Spleen (tissue), 11 donors: ENCODE measurements at regions not wholly inside any gene's neighbourhood (a gene's known extent, or its start where the extent isn't known, plus 50 kb on each side); places are given as distances from the start of the nearest gene placed in this dataset.

ENCODE experiments used
- DNase-seq: peaks from one replicate; pipeline ENCODE4 v3.0.0-alpha.2; 2020
- H3K27ac ChIP-seq, 8 donors: fragments of 200-600 bp; sonication (generic) in 7 of 8; 1 replicate in 4 of 8; 2 replicates in 4 of 8; pipeline versions ENCODE4 v1.5.0 to v1.8.0; 2016 to 2021; ENCODE audit warnings: inconsistent platforms in 4 of 8, mild to moderate bottlenecking in 4 of 8, moderate library complexity in 1 of 8
- H3K27me3 ChIP-seq, 7 donors: fragments of 200-600 bp; sonication (generic) in 6 of 7; replicated peaks in 1 of 7; 1 replicate in 4 of 7; 2 replicates in 3 of 7; pipeline versions ENCODE4 v1.5.0 to v1.8.0; 2016 to 2021; ENCODE audit warnings: inconsistent platforms in 3 of 7, mild to moderate bottlenecking in 1 of 7
- H3K36me3 ChIP-seq, 6 donors: fragments of 200-600 bp; sonication (generic) in 5 of 6; 1 replicate in 4 of 6; 2 replicates in 2 of 6; pipeline versions ENCODE4 v1.5.0 to v1.8.0; 2016 to 2021; ENCODE audit warnings: inconsistent platforms in 2 of 6
- H3K4me1 ChIP-seq, 6 donors: fragments of 200-600 bp; sonication (generic) in 5 of 6; 1 replicate in 3 of 6; 2 replicates in 3 of 6; pipeline versions ENCODE4 v1.5.0 to v1.8.0; 2016 to 2021; ENCODE audit warnings: inconsistent platforms in 3 of 6
- H3K4me3 ChIP-seq, 8 donors: fragments of 200-600 bp; sonication (generic) in 7 of 8; 1 replicate in 4 of 8; 2 replicates in 4 of 8; pipeline versions ENCODE4 v1.5.0 to v1.8.0; 2016 to 2021; ENCODE audit warnings: inconsistent platforms in 4 of 8, mild to moderate bottlenecking in 4 of 8, moderate library complexity in 2 of 8
- H3K9me3 ChIP-seq, 8 donors: fragments of 200-600 bp; sonication (generic) in 7 of 8; 1 replicate in 4 of 8; 2 replicates in 4 of 8; pipeline versions ENCODE4 v1.5.0 to v1.8.0; 2016 to 2021; ENCODE audit warnings: inconsistent platforms in 4 of 8
- CTCF ChIP-seq, 11 experiments: fragments of 200-600 bp in 7 of 11; fragments of 450-650 bp in 4 of 11; sonication (generic) in 4 of 11; IDR thresholded peaks in 8 of 11; conservative IDR thresholded peaks in 3 of 11; 1 replicate in 7 of 11; 2 replicates in 4 of 11; pipeline versions ENCODE4 v1.4.0 to v1.8.0; 2016 to 2021; ENCODE audit warnings: antibody characterized with exemption in 11 of 11, inconsistent platforms in 4 of 11, mild to moderate bottlenecking in 1 of 11
- POLR2A ChIP-seq, 3 donors: fragments of 450-650 bp; IDR thresholded peaks; one replicate each; pipeline ENCODE4 v1.5.1; 2017; ENCODE audit warnings: antibody characterized with exemption in 3 of 3, mild to moderate bottlenecking in 1 of 3
- POLR2AphosphoS5 ChIP-seq, 3 donors: sonication (generic); formaldehyde crosslinking; IDR thresholded peaks; one replicate each; pipeline ENCODE4 v1.5.1; 2017; ENCODE audit warnings: antibody characterized with exemption in 3 of 3
- WGBS, 5 donors: extraction: QIAGEN DNeasy Blood & Tissue Kit in 3 of 5; methylation state at CpG; one replicate each; pipeline versions ENCODE4 v1.1.5 to v1.1.7; 2013 to 2018; 5-methylcytosine and 5-hydroxymethylcytosine counted together
- intact Hi-C: fragments of 100-400 bp; cut with DNase I; formaldehyde crosslinking; loops from one replicate; pipeline ENCODE4 v1.15.0; 2023; ENCODE audit warnings: low total_unique reads
- donor health status: healthy with polysubstance abuse.
- donor health status: DM: no; HTN: no; CAD: no; lungs with moderate emphysema.
- donor health status: DM: no; HTN: no; CAD: no.
- donor health status: Bipolar disorder and iron deficiency.
- donor health status: healthy.
- donor health status: DM: no; HTN: no; CAD: no.
- donor health status: DM: yes; HTN: yes; CAD: no.

DNA sequence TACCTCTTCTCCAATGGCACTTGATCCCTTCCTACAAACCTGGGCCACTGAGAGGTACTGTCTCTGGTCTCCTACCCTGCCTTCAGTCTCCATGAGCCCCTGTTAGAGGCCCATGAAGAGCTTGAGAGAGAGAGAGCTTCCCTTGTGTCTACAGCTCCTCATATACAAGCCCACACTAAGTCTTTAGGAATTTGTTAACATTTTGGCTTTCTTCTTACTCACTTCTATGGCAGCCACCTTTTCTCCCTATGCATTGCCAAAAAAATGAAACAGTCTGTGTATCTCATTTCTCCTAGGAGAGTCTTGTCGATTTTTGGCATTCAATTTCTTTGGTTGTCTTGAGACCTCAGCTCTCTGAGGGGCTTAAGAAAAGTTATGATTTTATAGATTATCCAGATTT is 90.9 kb upstream of the LNX1 start:
- H3K9me3 ChIP-seq, result peaks cover 0 to 5% (median 0%) of the 10 kb centered on the region in 8 donors
- H3K36me3 ChIP-seq, result no peaks in the 10 kb centered on the region
- TF ChIP-seq POLR2AphosphoS5 (IDR thresholded peaks at IDR 0.05), result no peak
- no peak for TF ChIP-seq CTCF (IDR thresholded peaks at IDR 0.05 in 8 of 11, conservative IDR thresholded peaks at IDR 0.05 in 3 of 11)
- TF ChIP-seq POLR2A (IDR thresholded peaks at IDR 0.05), result no peak
- H3K4me3 ChIP-seq, result no peak overlapping the region
- intact Hi-C loops, result no loop called here
- 81 to 100% (median 88%) methylated on average over 1 of the region's 1 CpG for WGBS, 5 donors
- no peak overlapping the region for H3K27ac ChIP-seq
- peaks cover 0 to 3% (median 0%) of the 10 kb centered on the region in 6 donors for H3K4me1 ChIP-seq
- DNase-seq, result no peak
- H3K27me3 ChIP-seq, result peaks cover 0 to 4% (median 0%) of the 10 kb centered on the region in 7 donors

DNA sequence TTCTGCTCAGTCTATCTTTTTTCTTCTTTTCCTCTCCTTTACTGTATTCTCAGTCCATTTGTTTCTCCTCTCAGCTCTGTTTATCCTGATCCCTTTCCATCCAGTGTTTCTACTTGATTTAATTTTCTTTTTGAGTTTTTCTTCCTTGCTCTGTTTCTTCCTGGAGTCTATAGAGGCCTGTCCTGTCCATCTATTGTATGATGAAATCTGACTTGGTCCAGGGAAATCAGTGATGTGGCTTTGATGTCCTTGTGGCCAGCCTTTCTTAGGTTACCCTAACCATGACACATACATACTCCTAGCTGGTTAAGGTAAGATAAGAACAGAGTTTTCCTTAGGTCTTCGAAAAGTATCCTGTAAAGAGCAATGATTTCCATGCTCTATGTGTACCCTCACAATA is 89.3 kb upstream of the LNX1 start:
- Histone ChIP-seq H3K36me3 (no peaks in the 10 kb centered on the region), H3K9me3 (peaks cover 0 to 5% (median 0%) of the 10 kb centered on the region in 8 donors), H3K4me3 (no peak overlapping the region), H3K27me3 (no peaks in the 10 kb centered on the region), H3K27ac (no peak overlapping the region), H3K4me1 (peaks cover 0 to 14% (median 2%) of the 10 kb centered on the region in 6 donors)
- DNase-seq, result no peak
- intact Hi-C loops, result no loop called here
- TF ChIP-seq CTCF (IDR thresholded peaks at IDR 0.05 in 8 of 11, conservative IDR thresholded peaks at IDR 0.05 in 3 of 11) (no peak), POLR2AphosphoS5 (IDR thresholded peaks at IDR 0.05) (no peak), POLR2A (IDR thresholded peaks at IDR 0.05) (no peak)
- 71 to 97% (median 94%) methylated on average over 1 of the region's 1 CpG for WGBS, 5 donors

DNA sequence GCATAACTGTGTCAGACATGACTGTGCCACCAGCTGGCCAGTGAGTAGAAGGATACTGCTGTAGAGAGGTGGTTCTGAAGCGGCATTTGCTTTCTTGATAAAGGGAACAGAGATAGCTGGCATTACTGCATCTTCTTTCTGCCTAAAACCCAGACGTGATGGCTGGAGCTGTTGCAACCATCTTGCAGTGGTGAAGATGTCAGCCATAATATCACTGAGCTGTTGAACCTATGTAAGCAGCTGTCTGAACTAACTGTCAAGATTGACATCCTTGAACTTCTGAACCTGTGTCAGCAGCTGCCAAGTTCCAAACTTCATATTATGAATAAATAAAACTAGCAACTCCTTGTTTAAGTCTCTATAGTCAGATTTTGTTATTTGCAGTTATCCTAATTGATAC is 88.9 kb upstream of the LNX1 start:
- intact Hi-C loops, result no loop called here
- 86 to 95% (median 88%) methylated on average over 2 of the region's 2 CpGs for WGBS, 5 donors
- TF ChIP-seq CTCF (IDR thresholded peaks at IDR 0.05 in 8 of 11, conservative IDR thresholded peaks at IDR 0.05 in 3 of 11) (no peak), POLR2AphosphoS5 (IDR thresholded peaks at IDR 0.05) (no peak), POLR2A (IDR thresholded peaks at IDR 0.05) (no peak)

GRCh38 chr4:53676402-53676871 is 85.2 kb upstream of the LNX1 start:
- peaks cover 0 to 14% (median 2%) of the 10 kb centered on the region in 6 donors for H3K4me1 ChIP-seq
- H3K9me3 ChIP-seq, result peaks cover 0 to 5% (median 0%) of the 10 kb centered on the region in 8 donors
- intact Hi-C loops, result no loop called here
- H3K36me3 ChIP-seq, result no peaks in the 10 kb centered on the region
- peak overlapping the region in 5 of 8 donors; percentile 51 to 66 (median 56) for H3K27ac ChIP-seq
- H3K27me3 ChIP-seq, result no peaks in the 10 kb centered on the region
- WGBS, 5 donors, result 31 to 47% (median 43%) methylated on average over 1 of the region's 1 CpG
- H3K4me3 ChIP-seq, result no peak overlapping the region
- peak in 1 of 3 donors; percentile 8 for TF ChIP-seq POLR2AphosphoS5 (IDR thresholded peaks at IDR 0.05)
- TF ChIP-seq CTCF (IDR thresholded peaks at IDR 0.05 in 8 of 11, conservative IDR thresholded peaks at IDR 0.05 in 3 of 11), result no peak
- DNase-seq, result no peak

More for the DNA sequence above, 88.9 kb upstream of the LNX1 start:
- Histone ChIP-seq H3K27me3 (no peaks in the 10 kb centered on the region), H3K4me1 (peaks cover 0 to 14% (median 2%) of the 10 kb centered on the region in 6 donors), H3K36me3 (no peaks in the 10 kb centered on the region), H3K27ac (no peak overlapping the region), H3K4me3 (no peak overlapping the region), H3K9me3 (peaks cover 0 to 5% (median 0%) of the 10 kb centered on the region in 8 donors)
- DNase-seq, result no peak
